Pancreas (tissue), 10 donors: ENCODE measurements at regions not wholly inside any gene's neighbourhood (a gene's known extent, or its start where the extent isn't known, plus 50 kb on each side); places are given as distances from the start of the nearest gene placed in this dataset.

Source experiments
- ATAC-seq, 4 donors: fragments of 200-7000 bp; cut with Tn5 transposase; one replicate each; pipeline versions ENCODE4 v1.8.0 to v1.9.1; 2020; ENCODE audit warnings: mild to moderate bottlenecking in 4 of 4, moderate library complexity in 4 of 4
- DNase-seq, 6 donors: peaks; one replicate each; pipeline ENCODE4 v3.0.0-alpha.2; 2020
- FAIRE-seq: peaks from 2 replicates; lab custom pipeline; 2012; peaks lifted over from hg19 to GRCh38; lab: Jason Lieb, UNC
- H3K27ac ChIP-seq, 4 donors: fragments of 200-600 bp; sonication (generic); 1 replicate in 3 of 4; 2 replicates in 1 of 4; pipeline versions ENCODE4 v1.5.0 to v1.8.0; 2020
- H3K27me3 ChIP-seq, 4 donors: fragments of 200-600 bp; one replicate each; pipeline ENCODE4 v1.8.0; 2021
- H3K36me3 ChIP-seq, 3 donors: fragments of 200-600 bp; sonication (generic) in 1 of 3; one replicate each; pipeline versions ENCODE4 v1.5.0 to v1.8.0; 2020 to 2021
- H3K4me1 ChIP-seq, 3 donors: fragments of 200-600 bp; one replicate each; pipeline ENCODE4 v1.8.0; 2021
- H3K4me3 ChIP-seq, 4 donors: fragments of 200-600 bp; sonication (generic) in 2 of 4; one replicate each; pipeline versions ENCODE4 v1.5.0 to v1.8.0; 2020 to 2021
- H3K9me3 ChIP-seq, 4 donors: fragments of 200-600 bp; one replicate each; pipeline ENCODE4 v1.8.0; 2021
- WGBS, 2 donors: extraction: QIAGEN DNeasy Blood & Tissue Kit; methylation state at CpG; one replicate each; pipeline ENCODE4 v1.1.7; 2013; 5-methylcytosine and 5-hydroxymethylcytosine counted together
- intact Hi-C, 3 donors: fragments of 100-400 bp; cut with DNase I; formaldehyde crosslinking; loops; one replicate each; pipeline versions ENCODE4 v1.11.1 to v1.14.2; 2022
- TF ChIP-seq, protein P1 (sequence below), 4 donors: fragments of 200-600 bp; sonication (generic) in 3 of 4; IDR thresholded peaks; one replicate each; pipeline versions ENCODE4 v1.5.0 to v1.8.0; 2021; ENCODE audit warnings: antibody characterized with exemption in 4 of 4
- donor health status: healthy with polysubstance abuse.
- donor health status: DM: no; HTN: no; CAD: no; lungs with moderate emphysema.
- donor health status: DM: no; HTN: no; CAD: no.
- donor health status: control.
- donor health status: control.
- donor health status: Bipolar disorder and iron deficiency.
- donor health status: DM: yes; HTN: yes; CAD: no.
- donor health status: DM: no; HTN: no; CAD: no.
- donor health status: DM: no; HTN: no; CAD: no.
- donor health status: DM: yes; HTN: yes; CAD: no.

- Histone ChIP-seq H3K27ac (no peak overlapping the region), H3K9me3 (no peaks in the 10 kb centered on the region), H3K36me3 (no peaks in the 10 kb centered on the region), H3K4me1 (no peaks in the 10 kb centered on the region), H3K4me3 (no peak overlapping the region), H3K27me3 (no peaks in the 10 kb centered on the region)
- FAIRE-seq, result no peak
- TF ChIP-seq, protein P1, sequence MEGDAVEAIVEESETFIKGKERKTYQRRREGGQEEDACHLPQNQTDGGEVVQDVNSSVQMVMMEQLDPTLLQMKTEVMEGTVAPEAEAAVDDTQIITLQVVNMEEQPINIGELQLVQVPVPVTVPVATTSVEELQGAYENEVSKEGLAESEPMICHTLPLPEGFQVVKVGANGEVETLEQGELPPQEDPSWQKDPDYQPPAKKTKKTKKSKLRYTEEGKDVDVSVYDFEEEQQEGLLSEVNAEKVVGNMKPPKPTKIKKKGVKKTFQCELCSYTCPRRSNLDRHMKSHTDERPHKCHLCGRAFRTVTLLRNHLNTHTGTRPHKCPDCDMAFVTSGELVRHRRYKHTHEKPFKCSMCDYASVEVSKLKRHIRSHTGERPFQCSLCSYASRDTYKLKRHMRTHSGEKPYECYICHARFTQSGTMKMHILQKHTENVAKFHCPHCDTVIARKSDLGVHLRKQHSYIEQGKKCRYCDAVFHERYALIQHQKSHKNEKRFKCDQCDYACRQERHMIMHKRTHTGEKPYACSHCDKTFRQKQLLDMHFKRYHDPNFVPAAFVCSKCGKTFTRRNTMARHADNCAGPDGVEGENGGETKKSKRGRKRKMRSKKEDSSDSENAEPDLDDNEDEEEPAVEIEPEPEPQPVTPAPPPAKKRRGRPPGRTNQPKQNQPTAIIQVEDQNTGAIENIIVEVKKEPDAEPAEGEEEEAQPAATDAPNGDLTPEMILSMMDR (IDR thresholded peaks at IDR 0.05), result no peak
- WGBS, 2 donors, result 67 to 70% methylated on average over 3 of the region's 3 CpGs
- intact Hi-C loops, result no loop called here
- DNase-seq, result no peak
- ATAC-seq, result no peak
Observed at GRCh38 chr4:30972542-30972941, 252.4 kb downstream of the PCDH7 start.

DNA sequence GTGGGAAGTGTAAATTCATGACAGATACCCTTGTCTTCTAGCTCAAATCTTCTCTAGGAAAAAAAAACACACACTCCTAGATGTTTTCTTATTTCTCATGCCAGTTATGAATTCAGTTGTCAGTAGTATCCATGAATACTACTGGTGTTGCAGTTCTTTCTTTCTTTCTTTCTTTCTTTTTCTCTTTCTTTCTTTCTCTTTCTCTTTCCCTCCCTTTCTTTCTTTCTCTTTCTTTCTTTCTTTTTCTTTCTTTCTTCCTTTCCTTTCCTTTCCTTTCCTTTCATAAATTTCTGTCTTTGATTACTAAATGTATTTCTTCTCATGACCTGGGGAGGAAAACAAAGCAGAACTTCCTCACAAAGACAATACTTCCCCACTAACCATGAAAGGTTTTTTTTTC, 253.8 kb downstream of the PCDH7 start:
- no peaks in the 10 kb centered on the region for H3K9me3 ChIP-seq
- no peaks in the 10 kb centered on the region for H3K27me3 ChIP-seq
- H3K36me3 ChIP-seq, result no peaks in the 10 kb centered on the region
- FAIRE-seq (no peak), ATAC-seq (no peak), DNase-seq (no peak)
- TF ChIP-seq, protein P1 (IDR thresholded peaks at IDR 0.05), result no peak
- intact Hi-C loops, result no loop called here
- no peaks in the 10 kb centered on the region for H3K4me1 ChIP-seq
- no peak overlapping the region for H3K4me3 ChIP-seq
- no peak overlapping the region for H3K27ac ChIP-seq

- intact Hi-C loops, result no loop called here
- no peak overlapping the region for H3K27ac ChIP-seq
- no peak overlapping the region for H3K4me3 ChIP-seq
- H3K4me1 ChIP-seq, result no peaks in the 10 kb centered on the region
- WGBS, 2 donors, result 57 to 79% methylated on average over 2 of the region's 2 CpGs
- H3K9me3 ChIP-seq, result no peaks in the 10 kb centered on the region
- TF ChIP-seq, protein P1 (IDR thresholded peaks at IDR 0.05), result no peak
- H3K36me3 ChIP-seq, result no peaks in the 10 kb centered on the region
- FAIRE-seq (no peak), DNase-seq (no peak), ATAC-seq (no peak)
- H3K27me3 ChIP-seq, result no peaks in the 10 kb centered on the region
Observed at GRCh38 chr4:30979402-30979801, 259.2 kb downstream of the PCDH7 start.

GRCh38 chr4:30989508-30989907, 269.3 kb downstream of the PCDH7 start:
- ATAC-seq (no peak), DNase-seq (no peak), FAIRE-seq (no peak)
- Histone ChIP-seq H3K27ac (no peak overlapping the region), H3K9me3 (no peaks in the 10 kb centered on the region), H3K4me1 (no peaks in the 10 kb centered on the region), H3K36me3 (no peaks in the 10 kb centered on the region), H3K27me3 (no peaks in the 10 kb centered on the region), H3K4me3 (no peak overlapping the region)
- WGBS, 2 donors, result 81 to 88% methylated on average over 1 of the region's 1 CpG
- TF ChIP-seq, protein P1 (IDR thresholded peaks at IDR 0.05), result no peak
- intact Hi-C loops, result no loop called here

DNA sequence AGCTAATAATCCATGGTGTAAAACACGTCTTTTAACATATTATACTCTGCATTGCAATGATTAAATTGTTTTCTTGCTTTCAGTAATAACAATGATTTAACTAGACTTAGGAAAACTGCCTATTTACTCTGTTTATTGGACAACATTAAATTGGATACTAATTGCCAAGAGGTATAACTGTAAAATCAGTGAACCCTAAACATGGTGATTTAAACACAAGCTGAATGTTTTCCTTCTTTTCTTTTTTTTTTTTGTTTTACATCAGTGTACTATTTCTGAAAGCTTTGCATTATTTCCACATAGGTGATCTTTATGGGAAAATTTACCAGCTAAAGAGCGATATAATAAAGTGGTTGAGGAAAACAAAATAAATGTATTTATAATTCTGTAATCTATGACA, 276.7 kb downstream of the PCDH7 start:
- TF ChIP-seq, protein P1 (IDR thresholded peaks at IDR 0.05), result no peak
- Histone ChIP-seq H3K4me3 (no peak overlapping the region), H3K9me3 (no peaks in the 10 kb centered on the region), H3K4me1 (no peaks in the 10 kb centered on the region), H3K36me3 (no peaks in the 10 kb centered on the region), H3K27ac (no peak overlapping the region), H3K27me3 (no peaks in the 10 kb centered on the region)
- no peak for DNase-seq
- no peak for FAIRE-seq
- intact Hi-C loops, result no loop called here
- WGBS, 2 donors, result 54 to 73% methylated on average over 2 of the region's 2 CpGs
- ATAC-seq, result no peak
